Peyer's patch (tissue), 4 donors: ENCODE measurements at regions not wholly inside any gene's neighbourhood (a gene's known extent, or its start where the extent isn't known, plus 50 kb on each side); places are given as distances from the start of the nearest gene placed in this dataset.

Experiments used
- DNase-seq, 3 donors: peaks; one replicate each; pipeline ENCODE4 v3.0.0-alpha.2; 2017 to 2019
- H3K27ac ChIP-seq, 4 donors: fragments of 200-600 bp; sonication (generic); one replicate each; pipeline ENCODE4 v1.5.1; 2016 to 2019
- H3K27me3 ChIP-seq, 2 donors: fragments of 200-600 bp; sonication (generic); one replicate each; pipeline ENCODE4 v1.5.1; 2019
- H3K36me3 ChIP-seq, 3 donors: fragments of 200-600 bp; sonication (generic); one replicate each; pipeline ENCODE4 v1.5.1; 2016 to 2019
- H3K4me1 ChIP-seq, 4 donors: fragments of 200-600 bp; sonication (generic); one replicate each; pipeline ENCODE4 v1.5.1; 2016 to 2019
- H3K4me3 ChIP-seq, 4 donors: fragments of 200-600 bp; sonication (generic); 1 replicate in 3 of 4; 2 replicates in 1 of 4; pipeline ENCODE4 v1.5.1; 2016 to 2019; ENCODE audit warnings: mild to moderate bottlenecking in 1 of 4
- H3K9me3 ChIP-seq, 4 donors: fragments of 200-600 bp; sonication (generic); one replicate each; pipeline ENCODE4 v1.5.1; 2016 to 2019; ENCODE audit warnings: mild to moderate bottlenecking in 1 of 4
- CTCF ChIP-seq, 6 experiments: fragments of 450-650 bp in 4 of 6; fragments of 200-600 bp in 2 of 6; sonication (generic) in 1 of 6; IDR thresholded peaks; one replicate each; pipeline ENCODE4 v1.5.1; 2017 to 2019; ENCODE audit warnings: antibody characterized with exemption in 6 of 6, mild to moderate bottlenecking in 3 of 6, moderate library complexity in 1 of 6
- POLR2A ChIP-seq, 2 donors: fragments of 450-650 bp; IDR thresholded peaks; one replicate each; pipeline ENCODE4 v1.5.1; 2017; ENCODE audit warnings: antibody characterized with exemption in 2 of 2, mild to moderate bottlenecking in 2 of 2, moderate library complexity in 2 of 2

- Histone ChIP-seq H3K9me3 (no peaks in the 10 kb centered on the region), H3K27me3 (no peaks in the 10 kb centered on the region), H3K4me3 (no peak overlapping the region), H3K27ac (no peak overlapping the region), H3K4me1 (no peaks in the 10 kb centered on the region), H3K36me3 (no peaks in the 10 kb centered on the region)
- TF ChIP-seq POLR2A (IDR thresholded peaks at IDR 0.05) (no peak), CTCF (IDR thresholded peaks at IDR 0.05) (no peak)
- no peak for DNase-seq
These were observed 138.4 kb upstream of the SPACA1 start for GRCh38 chr6:87908978-87909811.

DNA sequence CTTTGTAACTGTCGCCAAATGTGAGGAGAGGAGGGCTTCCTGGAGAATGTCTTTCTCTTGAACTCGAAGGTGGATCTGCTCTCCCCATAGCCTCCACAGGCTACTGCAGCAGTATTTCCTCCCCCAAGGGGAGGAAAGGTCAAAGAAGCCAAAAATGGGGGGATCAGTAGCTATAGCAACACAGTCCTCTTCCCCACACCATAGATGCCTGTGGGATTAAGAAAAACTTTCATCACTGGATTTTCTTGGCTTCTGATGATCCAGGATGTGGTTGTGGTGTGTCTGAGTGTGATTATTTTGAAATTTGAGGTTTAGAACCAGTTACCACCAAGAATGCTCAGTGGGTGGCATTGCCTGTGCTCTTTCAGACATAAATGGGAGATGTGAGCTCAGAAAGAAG lies 140.1 kb upstream of the SPACA1 start:
- TF ChIP-seq POLR2A (IDR thresholded peaks at IDR 0.05) (no peak), CTCF (IDR thresholded peaks at IDR 0.05) (no peak)
- Histone ChIP-seq H3K4me3 (no peak overlapping the region), H3K27me3 (no peaks in the 10 kb centered on the region), H3K9me3 (no peaks in the 10 kb centered on the region), H3K27ac (no peak overlapping the region), H3K36me3 (no peaks in the 10 kb centered on the region), H3K4me1 (no peaks in the 10 kb centered on the region)
- no peak for DNase-seq

GRCh38 chr6:87905101-87905641 lies 142.5 kb upstream of the SPACA1 start:
- no peaks in the 10 kb centered on the region for H3K27me3 ChIP-seq
- no peaks in the 10 kb centered on the region for H3K9me3 ChIP-seq
- no peaks in the 10 kb centered on the region for H3K36me3 ChIP-seq
- no peak for DNase-seq
- no peaks in the 10 kb centered on the region for H3K4me1 ChIP-seq
- H3K4me3 ChIP-seq: no peak overlapping the region
- H3K27ac ChIP-seq: no peak overlapping the region
- TF ChIP-seq CTCF (IDR thresholded peaks at IDR 0.05) (no peak), POLR2A (IDR thresholded peaks at IDR 0.05) (no peak)

DNA sequence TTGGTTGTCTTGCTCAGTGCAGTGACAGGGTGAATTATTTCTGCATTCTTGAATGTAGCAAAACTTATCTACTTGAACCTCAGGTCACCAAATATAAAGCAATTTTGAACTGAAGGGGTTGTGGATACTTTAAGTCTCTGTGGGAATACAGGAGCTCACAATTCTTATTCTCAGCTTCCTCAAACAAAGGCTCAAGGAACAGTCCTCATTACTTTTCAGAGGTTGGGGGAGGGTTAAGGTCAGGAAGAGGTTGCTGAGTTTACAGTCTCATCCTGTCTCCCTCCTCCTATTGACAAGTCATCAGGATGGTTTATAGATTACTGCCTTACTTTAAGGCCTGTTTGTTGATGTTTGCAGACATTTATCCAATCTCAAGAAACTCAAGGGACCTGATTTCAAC lies 143.6 kb upstream of the SPACA1 start:
- TF ChIP-seq POLR2A (IDR thresholded peaks at IDR 0.05): no peak

GRCh38 chr6:87903323-87903722 lies 144.3 kb upstream of the SPACA1 start:
- no peaks in the 10 kb centered on the region for H3K27me3 ChIP-seq
- no peak for DNase-seq
- H3K4me1 ChIP-seq: no peaks in the 10 kb centered on the region
- TF ChIP-seq CTCF (IDR thresholded peaks at IDR 0.05): no peak
- TF ChIP-seq POLR2A (IDR thresholded peaks at IDR 0.05): no peak
- no peak overlapping the region for H3K27ac ChIP-seq
- no peak overlapping the region for H3K4me3 ChIP-seq
- no peaks in the 10 kb centered on the region for H3K9me3 ChIP-seq
- H3K36me3 ChIP-seq: no peaks in the 10 kb centered on the region

More for the DNA sequence above, 143.6 kb upstream of the SPACA1 start:
- no peaks in the 10 kb centered on the region for H3K9me3 ChIP-seq
- no peak for DNase-seq
- no peaks in the 10 kb centered on the region for H3K36me3 ChIP-seq
- no peaks in the 10 kb centered on the region for H3K4me1 ChIP-seq
- no peak overlapping the region for H3K27ac ChIP-seq
- H3K4me3 ChIP-seq: no peak overlapping the region
- H3K27me3 ChIP-seq: no peaks in the 10 kb centered on the region

GRCh38 chr6:87902383-87902782 lies 145.3 kb upstream of the SPACA1 start:
- H3K36me3 ChIP-seq: no peaks in the 10 kb centered on the region
- TF ChIP-seq CTCF (IDR thresholded peaks at IDR 0.05): no peak
- no peak for TF ChIP-seq POLR2A (IDR thresholded peaks at IDR 0.05)
- no peaks in the 10 kb centered on the region for H3K27me3 ChIP-seq
- H3K9me3 ChIP-seq: no peaks in the 10 kb centered on the region
- DNase-seq: no peak
- no peak overlapping the region for H3K27ac ChIP-seq
- H3K4me1 ChIP-seq: no peaks in the 10 kb centered on the region
- no peak overlapping the region for H3K4me3 ChIP-seq
